GM21576 (cell line): ENCODE measurements at regions not wholly inside any gene's neighbourhood (a gene's known extent, or its start where the extent isn't known, plus 50 kb on each side); places are given as distances from the start of the nearest gene placed in this dataset.
"Not testable (repeated sequence)": the region's sequence is repeated elsewhere in the genome, so short reads cannot be mapped to it uniquely, and the experiment has no call there.

Experiments
- ATAC-seq: cut with Tn5 transposase; IDR thresholded peaks from one replicate; pipeline ENCODE4 v1.9.1; 2021; ENCODE audit warnings: mild to moderate bottlenecking, moderate library complexity; ENCODE audit not compliant: unreplicated experiment

- no peak for ATAC-seq
These were observed 269.0 kb downstream of the OXSM start for GRCh38 chr3:26058901-26059321.

DNA sequence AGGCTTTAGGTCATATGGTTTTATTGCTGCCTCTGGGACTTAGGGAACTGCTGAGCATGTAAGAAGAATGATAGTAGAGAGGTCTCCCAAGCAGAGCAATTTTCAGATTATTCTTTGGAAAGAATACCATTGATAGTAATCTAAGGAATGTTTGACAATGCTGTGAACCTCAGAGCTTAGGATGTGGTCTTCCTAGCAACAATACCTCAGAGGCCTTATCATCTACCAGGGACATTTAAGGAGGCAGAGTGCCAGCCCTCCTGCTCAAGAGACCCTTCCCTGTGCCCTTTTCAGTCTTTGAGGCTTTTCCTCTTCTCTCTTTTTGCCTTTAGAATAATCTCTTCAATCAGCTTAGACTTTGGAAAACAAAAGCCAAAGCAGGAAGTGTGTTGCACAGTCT lies 272.1 kb downstream of the OXSM start:
- no peak for ATAC-seq

DNA sequence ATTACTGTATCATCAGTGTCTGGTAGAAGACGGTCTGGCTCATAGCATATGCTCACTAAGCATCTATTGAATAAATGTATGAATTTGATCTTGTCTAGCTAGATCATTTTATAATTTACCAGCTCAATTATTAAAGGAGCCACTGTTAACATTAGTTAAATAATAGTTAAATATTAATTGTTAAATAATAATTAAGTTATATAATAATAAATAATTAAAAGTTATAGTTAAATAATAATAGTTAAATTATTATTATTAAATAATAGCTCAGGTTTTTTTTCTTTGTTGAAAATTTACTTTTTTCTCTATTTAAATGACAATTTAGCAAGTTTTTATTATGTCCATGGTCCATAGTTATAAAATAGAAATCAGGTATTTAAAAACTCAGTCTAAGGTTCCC lies 274.4 kb downstream of the OXSM start:
- ATAC-seq: no peak

DNA sequence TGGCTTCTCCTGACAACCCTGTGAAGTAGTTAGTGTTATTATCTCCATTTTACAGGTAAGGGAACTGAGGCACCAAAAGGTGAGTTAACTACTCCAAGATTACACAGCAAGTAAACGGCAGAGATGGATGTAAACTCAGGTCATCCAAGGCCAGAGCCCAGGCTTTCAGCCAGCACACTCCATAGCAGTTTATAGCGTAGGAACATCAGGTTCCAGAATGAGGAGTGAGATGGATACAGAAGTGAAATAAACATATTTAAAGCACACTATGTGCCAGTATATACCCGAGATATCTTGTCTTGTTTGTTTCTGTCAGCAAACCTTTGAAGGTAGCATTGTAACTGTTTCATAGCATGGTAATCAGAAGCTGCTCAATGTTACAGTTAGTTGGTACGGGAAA lies 279.0 kb downstream of the OXSM start:
- ATAC-seq: no peak

- ATAC-seq: no peak
These were observed 281.0 kb downstream of the OXSM start for GRCh38 chr3:26070854-26071253.

DNA sequence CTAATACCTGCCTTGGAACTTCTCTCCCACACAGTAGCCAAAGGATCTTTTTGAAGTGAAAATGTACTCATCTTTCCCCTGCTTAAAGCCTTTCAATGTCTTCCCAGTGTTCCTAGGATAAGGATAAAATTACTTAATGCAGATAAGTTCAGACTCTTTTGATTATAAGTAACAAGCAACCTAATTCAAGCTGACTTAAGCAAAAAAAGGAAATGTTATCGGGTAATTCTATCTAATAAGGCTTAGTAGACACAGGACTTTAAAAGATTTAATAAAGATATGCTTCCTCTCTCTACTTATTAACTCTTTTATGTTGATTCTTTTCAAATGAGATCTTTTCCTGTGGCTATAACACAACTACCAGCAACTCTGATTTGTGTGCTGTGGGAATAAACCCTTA lies 284.2 kb downstream of the OXSM start:
- no peak for ATAC-seq

DNA sequence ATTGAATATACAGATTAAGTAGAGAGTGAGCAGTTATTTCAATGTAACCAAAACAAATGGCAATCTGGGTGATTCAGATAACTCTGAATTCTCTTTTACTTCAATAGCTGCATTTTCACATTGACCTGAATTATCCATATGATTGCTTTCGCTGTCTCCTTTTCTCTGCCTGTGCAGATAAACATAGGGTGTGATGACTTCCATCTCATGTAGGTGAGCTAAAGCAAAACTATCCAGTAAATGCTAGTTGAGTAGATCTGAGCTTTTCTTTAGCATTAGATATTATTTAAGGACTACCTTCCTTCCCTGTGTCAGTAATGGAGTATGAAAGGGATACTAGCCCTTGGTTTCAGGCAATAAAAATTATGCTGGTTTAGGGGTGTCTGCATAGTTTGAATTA lies 288.6 kb downstream of the OXSM start:
- ATAC-seq: no peak

- no peak for ATAC-seq
These were observed 291.3 kb downstream of the OXSM start for GRCh38 chr3:26081166-26081565.

GRCh38 chr3:26081806-26082205 lies 291.9 kb downstream of the OXSM start:
- no peak for ATAC-seq

GRCh38 chr3:26082911-26083310 lies 293.0 kb downstream of the OXSM start:
- ATAC-seq: no peak

GRCh38 chr3:26084629-26085028 lies 294.7 kb downstream of the OXSM start:
- no peak for ATAC-seq

- ATAC-seq: no peak
These were observed 297.9 kb downstream of the OXSM start for GRCh38 chr3:26087751-26088150.

DNA sequence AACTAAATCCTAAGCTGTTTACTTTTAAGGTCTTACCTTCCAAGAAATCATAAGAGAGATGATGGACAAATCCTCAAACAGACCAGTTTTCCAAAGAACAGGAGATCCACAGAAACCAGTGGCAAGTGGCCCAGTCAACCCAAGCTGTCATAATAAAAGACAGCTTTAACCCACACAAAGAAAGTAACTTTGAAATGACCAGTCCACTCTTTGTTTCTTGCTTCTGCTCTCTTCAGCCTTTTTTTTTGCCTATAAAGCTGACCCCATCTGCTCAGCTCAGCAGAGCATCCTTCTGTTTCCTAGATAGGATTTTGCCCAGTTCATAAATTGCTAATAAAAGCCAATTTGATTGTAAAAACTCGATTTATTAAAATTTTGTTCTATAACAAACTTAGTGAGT lies 299.4 kb downstream of the OXSM start:
- ATAC-seq: no peak

GRCh38 chr3:26090589-26090988 lies 300.7 kb downstream of the OXSM start:
- ATAC-seq: no peak

GRCh38 chr3:26091096-26091495 lies 301.2 kb downstream of the OXSM start:
- ATAC-seq: no peak

GRCh38 chr3:26091626-26092025 lies 301.7 kb downstream of the OXSM start:
- ATAC-seq: no peak

DNA sequence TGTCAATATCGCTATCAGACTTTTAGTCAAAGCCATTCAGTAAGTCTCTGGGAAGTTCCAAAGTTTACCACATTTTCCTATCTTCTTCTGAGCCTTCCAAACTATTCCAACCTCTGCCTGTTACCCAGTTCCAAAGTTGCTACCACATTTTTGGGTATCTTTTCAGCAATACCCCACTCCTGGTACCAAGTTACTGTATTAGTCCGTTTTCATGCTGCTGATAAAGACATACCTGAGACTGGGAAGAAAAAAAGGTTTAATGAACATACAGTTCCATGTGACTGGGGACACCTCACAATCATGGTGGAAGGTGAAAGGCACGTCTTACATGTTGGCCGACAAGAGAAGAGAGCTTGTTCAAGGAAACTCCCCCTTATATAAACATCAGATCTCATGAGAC lies 307.2 kb downstream of the OXSM start:
- not testable (repeated sequence) for ATAC-seq

DNA sequence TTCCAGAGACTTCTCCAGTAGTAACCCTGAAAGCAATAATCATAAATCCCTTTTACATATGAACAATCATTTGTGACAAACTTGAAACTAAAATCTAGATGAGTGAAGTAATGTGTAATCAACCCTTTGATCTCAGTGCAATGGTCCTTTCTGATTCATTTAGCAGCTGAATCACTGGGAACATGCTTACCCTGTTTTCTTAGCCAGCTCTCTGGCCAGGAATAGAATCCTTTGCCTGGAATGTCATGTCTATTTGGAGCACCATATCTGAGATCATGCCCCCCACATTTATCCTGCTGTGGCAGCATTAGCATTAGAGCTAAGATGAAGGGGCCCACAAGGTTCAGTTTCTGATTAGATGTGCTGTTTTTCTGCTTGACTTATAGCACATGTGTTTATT lies 309.8 kb downstream of the OXSM start:
- no peak for ATAC-seq

GRCh38 chr3:26100176-26100575 lies 310.3 kb downstream of the OXSM start:
- ATAC-seq: no peak

DNA sequence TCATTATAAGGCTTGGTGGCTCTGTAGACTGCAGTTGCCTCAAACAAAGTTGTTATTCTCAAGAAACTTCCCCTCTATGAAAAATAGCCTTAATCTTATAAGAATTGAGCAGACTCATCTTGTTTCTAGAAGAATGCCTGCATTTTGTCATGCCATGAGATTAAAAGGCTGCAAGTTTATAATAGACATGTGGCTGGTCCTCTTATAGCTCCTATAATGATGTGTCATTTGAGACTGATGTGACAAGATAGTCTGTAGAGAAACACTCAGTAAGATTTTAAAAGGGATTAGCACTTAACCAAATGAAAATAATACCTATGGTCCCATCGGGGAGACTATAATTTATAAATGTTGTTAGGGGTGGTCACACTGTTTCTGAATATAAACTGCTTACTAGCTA lies 312.5 kb downstream of the OXSM start:
- no peak for ATAC-seq

- no peak for ATAC-seq
These were observed 315.0 kb downstream of the OXSM start for GRCh38 chr3:26104851-26105251.

- no peak for ATAC-seq
These were observed 315.4 kb downstream of the OXSM start for GRCh38 chr3:26105261-26105660.

- no peak for ATAC-seq
These were observed 316.3 kb downstream of the OXSM start for GRCh38 chr3:26106228-26106627.
